Fibroblast of the aortic adventitia (primary cell): ENCODE measurements at regions not wholly inside any gene's neighbourhood (a gene's known extent, or its start where the extent isn't known, plus 50 kb on each side); places are given as distances from the start of the nearest gene placed in this dataset.
A peak's percentile ranks its signal among the peaks of the same experiment; 100 is the strongest.

Source experiments
- DNase-seq: peaks from one replicate; pipeline ENCODE4 v3.0.0-alpha.2; 2010; ENCODE audit warnings: low read depth
- H3K4me3 ChIP-seq: 2 replicates; pipeline ENCODE4 v1.5.1; 2011; ENCODE audit warnings: low read depth, mild to moderate bottlenecking, control low read depth, low read length, moderate library complexity
- TF ChIP-seq, protein P1 (sequence below): IDR thresholded peaks from 2 replicates; pipeline ENCODE4 v1.5.1; 2011; ENCODE audit warnings: mild to moderate bottlenecking, low read length, control low read depth, inconsistent platforms; ENCODE audit not compliant: insufficient read depth

DNA sequence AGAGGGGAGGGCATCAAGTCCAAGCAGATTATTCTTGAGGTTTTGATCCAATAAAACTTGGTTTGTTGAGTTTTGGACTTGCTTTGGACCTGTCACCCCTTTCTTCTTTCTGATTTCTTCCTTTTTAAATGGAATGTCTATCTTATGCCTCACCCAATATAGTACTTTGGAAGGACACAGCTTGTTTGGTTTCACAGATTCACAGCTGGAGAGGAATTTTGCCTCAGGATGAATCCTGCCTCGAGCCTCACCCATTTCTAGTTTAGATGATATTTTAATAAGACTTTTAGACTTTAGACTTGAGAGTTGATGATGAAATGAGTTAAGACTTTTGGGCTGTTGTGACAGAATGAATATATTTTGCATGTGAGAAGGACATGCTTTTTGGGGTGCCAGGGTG lies 136.9 kb upstream of the PDE5A start:
- DNase-seq, result no peak
- TF ChIP-seq, protein P1, sequence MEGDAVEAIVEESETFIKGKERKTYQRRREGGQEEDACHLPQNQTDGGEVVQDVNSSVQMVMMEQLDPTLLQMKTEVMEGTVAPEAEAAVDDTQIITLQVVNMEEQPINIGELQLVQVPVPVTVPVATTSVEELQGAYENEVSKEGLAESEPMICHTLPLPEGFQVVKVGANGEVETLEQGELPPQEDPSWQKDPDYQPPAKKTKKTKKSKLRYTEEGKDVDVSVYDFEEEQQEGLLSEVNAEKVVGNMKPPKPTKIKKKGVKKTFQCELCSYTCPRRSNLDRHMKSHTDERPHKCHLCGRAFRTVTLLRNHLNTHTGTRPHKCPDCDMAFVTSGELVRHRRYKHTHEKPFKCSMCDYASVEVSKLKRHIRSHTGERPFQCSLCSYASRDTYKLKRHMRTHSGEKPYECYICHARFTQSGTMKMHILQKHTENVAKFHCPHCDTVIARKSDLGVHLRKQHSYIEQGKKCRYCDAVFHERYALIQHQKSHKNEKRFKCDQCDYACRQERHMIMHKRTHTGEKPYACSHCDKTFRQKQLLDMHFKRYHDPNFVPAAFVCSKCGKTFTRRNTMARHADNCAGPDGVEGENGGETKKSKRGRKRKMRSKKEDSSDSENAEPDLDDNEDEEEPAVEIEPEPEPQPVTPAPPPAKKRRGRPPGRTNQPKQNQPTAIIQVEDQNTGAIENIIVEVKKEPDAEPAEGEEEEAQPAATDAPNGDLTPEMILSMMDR, result no peak
- no peak overlapping the region for H3K4me3 ChIP-seq

DNA sequence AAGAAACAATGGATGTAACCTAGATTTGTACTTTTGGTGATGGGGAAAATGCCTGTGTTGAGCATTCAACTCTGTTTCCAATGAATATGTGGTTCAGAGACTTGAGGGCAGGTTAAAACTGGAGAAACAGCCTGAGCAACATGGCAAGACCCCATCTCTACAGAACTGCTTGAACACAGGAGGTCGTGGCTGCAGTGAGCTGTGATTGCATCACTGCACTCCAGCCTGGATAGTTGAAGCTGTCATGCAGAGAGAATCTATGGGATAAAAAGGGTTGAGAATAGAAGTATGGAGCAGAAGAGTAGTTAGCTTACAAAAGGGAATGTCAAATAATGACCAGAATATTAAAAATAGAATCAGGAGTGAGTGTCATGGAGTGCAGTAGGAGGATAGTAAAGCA lies 134.8 kb upstream of the PDE5A start:
- TF ChIP-seq, protein P1, result no peak
- no peak overlapping the region for H3K4me3 ChIP-seq
- no peak for DNase-seq

DNA sequence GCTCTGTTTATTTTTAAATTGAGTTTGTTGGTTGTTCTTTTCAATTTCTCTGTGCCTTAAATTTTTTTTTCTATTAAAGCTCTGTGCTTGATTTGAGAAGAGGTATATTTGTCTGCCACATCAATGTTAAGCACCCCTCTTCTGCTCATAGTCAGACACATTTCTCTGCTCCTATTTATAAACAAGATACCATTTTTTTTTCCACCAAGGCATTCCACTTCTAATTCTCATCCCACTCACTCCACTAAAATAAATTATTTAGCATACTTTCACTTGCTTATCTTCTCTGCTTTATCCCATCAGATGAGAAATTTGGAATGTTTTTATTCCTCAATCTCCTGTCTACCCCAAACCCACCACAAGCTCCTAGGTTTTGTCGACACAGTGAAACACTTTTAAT lies 127.0 kb upstream of the PDE5A start:
- DNase-seq, result no peak
- H3K4me3 ChIP-seq, result no peak overlapping the region
- TF ChIP-seq, protein P1, result no peak

DNA sequence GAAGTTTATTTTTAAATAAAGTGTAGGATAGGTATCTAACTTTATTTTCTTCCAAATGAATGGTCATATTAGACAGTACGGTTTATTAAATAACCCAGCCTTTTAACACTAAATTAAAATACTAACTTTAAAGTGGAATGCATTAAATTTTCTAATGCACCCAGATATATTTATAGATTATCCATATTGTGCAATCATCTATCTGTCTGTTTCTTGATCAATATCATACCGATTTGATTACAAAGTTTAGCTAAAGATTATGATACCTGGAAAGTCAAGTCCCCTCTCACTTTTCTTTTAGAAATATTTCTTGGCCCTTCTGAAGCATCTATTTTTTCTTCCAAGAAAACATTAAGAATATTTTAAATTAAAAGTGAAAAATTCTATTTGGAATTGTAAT lies 124.3 kb upstream of the PDE5A start:
- no peak for DNase-seq
- TF ChIP-seq, protein P1, result no peak
- no peak overlapping the region for H3K4me3 ChIP-seq

DNA sequence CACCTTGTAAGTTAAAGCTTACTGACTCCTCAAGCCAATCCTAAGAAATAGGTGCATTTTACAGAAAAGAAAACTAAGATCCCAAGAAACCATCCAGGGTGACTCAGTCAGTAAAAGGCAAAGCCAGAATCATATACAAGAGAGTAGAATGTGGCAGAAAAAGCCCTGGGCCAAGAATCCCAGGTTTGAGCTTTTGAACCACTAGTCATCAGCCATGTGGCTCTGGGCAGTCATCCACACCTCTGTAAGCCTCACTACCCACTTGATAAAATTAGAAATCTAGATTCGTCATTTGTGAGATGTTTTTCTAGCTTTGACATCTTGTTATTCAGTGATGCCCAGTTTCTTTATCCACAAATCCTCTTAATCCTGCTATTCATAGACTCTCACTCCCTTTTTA lies 122.2 kb upstream of the PDE5A start:
- TF ChIP-seq, protein P1, result no peak
- no peak overlapping the region for H3K4me3 ChIP-seq

DNA sequence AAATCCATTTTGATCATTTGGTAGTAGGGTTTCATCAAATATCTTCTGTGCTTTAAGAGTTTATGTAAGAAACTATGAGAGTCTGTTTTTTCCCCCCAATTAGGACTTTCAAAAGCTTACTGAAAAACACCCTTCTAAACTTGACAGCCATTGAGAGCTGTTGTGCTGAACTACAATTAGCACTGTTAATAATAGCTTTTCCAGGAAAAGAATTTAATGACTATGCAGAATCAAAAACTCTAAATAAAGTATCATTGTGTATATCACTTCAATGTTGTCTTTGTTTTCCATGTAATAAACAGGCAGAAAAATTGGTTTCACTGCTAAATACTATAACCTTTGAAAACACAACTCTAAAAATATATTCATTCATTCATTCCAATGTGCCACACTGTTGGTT lies 121.4 kb upstream of the PDE5A start:
- H3K4me3 ChIP-seq, result no peak overlapping the region
- TF ChIP-seq, protein P1, result no peak
- no peak for DNase-seq

More for the DNA sequence above, 122.2 kb upstream of the PDE5A start:
- DNase-seq, result peak; percentile 96

DNA sequence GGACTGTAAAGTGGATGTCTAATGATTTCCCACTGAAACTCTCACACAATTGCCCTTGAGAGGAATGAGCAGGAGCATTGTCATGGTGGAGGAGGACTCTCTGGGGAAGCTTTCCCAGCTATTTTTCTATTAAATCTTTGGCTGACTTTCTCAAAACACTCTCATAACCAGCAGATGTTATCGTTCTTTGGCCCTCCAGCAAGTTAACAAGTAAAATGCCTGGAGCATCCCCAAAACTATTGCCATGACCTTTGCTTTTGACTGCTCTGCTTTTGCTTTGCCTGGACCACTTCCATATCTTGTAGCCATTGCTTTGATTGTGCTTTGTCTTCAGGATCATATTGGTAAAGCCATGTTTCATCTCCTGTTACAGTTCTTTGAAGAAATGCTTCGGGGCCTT lies 120.2 kb upstream of the PDE5A start:
- no peak overlapping the region for H3K4me3 ChIP-seq
- TF ChIP-seq, protein P1, result no peak
- peak; percentile 97 for DNase-seq
